KMS-11 (cell line): ENCODE measurements at regions not wholly inside any gene's neighbourhood (a gene's known extent, or its start where the extent isn't known, plus 50 kb on each side); places are given as distances from the start of the nearest gene placed in this dataset.

ENCODE experiments used
- H2AFZ ChIP-seq: fragments of 200-600 bp; sonication (generic); 2 replicates; pipeline ENCODE4 v1.6.1; 2016; ENCODE audit warnings: antibody characterized with exemption, mixed run types, low read depth
- H3K27ac ChIP-seq: fragments of 200-600 bp; sonication (generic); 2 replicates; pipeline ENCODE4 v1.6.1; 2016; ENCODE audit warnings: mild to moderate bottlenecking, mixed run types
- H3K27me3 ChIP-seq: fragments of 200-600 bp; sonication (generic); 2 replicates; pipeline ENCODE4 v1.6.1; 2017; ENCODE audit warnings: mild to moderate bottlenecking, low read depth, mixed run types, moderate library complexity; ENCODE audit not compliant: insufficient read depth
- H3K36me3 ChIP-seq: fragments of 200-600 bp; sonication (generic); 2 replicates; pipeline ENCODE4 v1.6.1; 2017; ENCODE audit warnings: mild to moderate bottlenecking, mixed run types; ENCODE audit not compliant: insufficient read depth
- H3K4me1 ChIP-seq: fragments of 200-600 bp; sonication (generic); 2 replicates; pipeline ENCODE4 v1.6.1; 2016; ENCODE audit warnings: mild to moderate bottlenecking, low read depth, mixed run types; ENCODE audit not compliant: poor library complexity, severe bottlenecking
- H3K4me2 ChIP-seq: fragments of 200-600 bp; sonication (generic); 2 replicates; pipeline ENCODE4 v1.7.0; 2016; ENCODE audit warnings: mild to moderate bottlenecking, mixed run types
- H3K4me3 ChIP-seq: fragments of 200-600 bp; sonication (generic); IDR thresholded peaks from 2 replicates; pipeline ENCODE4 v1.6.1; 2017; ENCODE audit warnings: low read depth, low read length, mixed read lengths; ENCODE audit not compliant: insufficient read depth
- H3K79me2 ChIP-seq: fragments of 200-600 bp; sonication (generic); 2 replicates; pipeline ENCODE4 v1.6.1; 2016; ENCODE audit warnings: low read depth, mixed run types; ENCODE audit not compliant: insufficient read depth
- H3K9ac ChIP-seq: fragments of 200-600 bp; sonication (generic); 2 replicates; pipeline ENCODE4 v1.6.1; 2016; ENCODE audit warnings: mild to moderate bottlenecking, mixed run types
- H4K20me1 ChIP-seq: fragments of 200-600 bp; sonication (generic); 2 replicates; pipeline ENCODE4 v1.6.1; 2016; ENCODE audit warnings: mild to moderate bottlenecking, mixed run types; ENCODE audit not compliant: insufficient read depth
- CTCF ChIP-seq: fragments of 200-600 bp; sonication (generic); conservative IDR thresholded peaks from 2 replicates; pipeline ENCODE4 v1.6.1; 2017; ENCODE audit warnings: low read depth, mild to moderate bottlenecking, antibody characterized with exemption, low read length, moderate library complexity, mixed read lengths

GRCh38 chr1:50328552-50328951 is 94.7 kb downstream of the DMRTA2 start:
- H3K27ac ChIP-seq: no peak overlapping the region
- H3K4me1 ChIP-seq: no peaks in the 10 kb centered on the region
- H4K20me1 ChIP-seq: no peaks in the 10 kb centered on the region
- no peak overlapping the region for H2AFZ ChIP-seq
- H3K36me3 ChIP-seq: no peaks in the 10 kb centered on the region
- no peaks in the 10 kb centered on the region for H3K79me2 ChIP-seq
- no peak overlapping the region for H3K4me3 ChIP-seq
- no peak overlapping the region for H3K4me2 ChIP-seq
- H3K27me3 ChIP-seq: no peaks in the 10 kb centered on the region
- no peak overlapping the region for H3K9ac ChIP-seq
- TF ChIP-seq CTCF: no peak

- Histone ChIP-seq H3K4me1 (no peaks in the 10 kb centered on the region), H3K27ac (no peak overlapping the region), H3K4me3 (no peak overlapping the region), H3K36me3 (no peaks in the 10 kb centered on the region), H3K4me2 (no peak overlapping the region), H3K9ac (no peak overlapping the region), H2AFZ (no peak overlapping the region), H3K27me3 (no peaks in the 10 kb centered on the region), H4K20me1 (no peaks in the 10 kb centered on the region), H3K79me2 (no peaks in the 10 kb centered on the region)
- TF ChIP-seq CTCF: no peak
Measured at GRCh38 chr1:50326026-50326425, 97.2 kb downstream of the DMRTA2 start.

GRCh38 chr1:50322579-50322978 is 100.7 kb downstream of the DMRTA2 start:
- Histone ChIP-seq H3K36me3 (no peaks in the 10 kb centered on the region), H3K79me2 (no peaks in the 10 kb centered on the region), H2AFZ (no peak overlapping the region), H4K20me1 (no peaks in the 10 kb centered on the region), H3K4me3 (no peak overlapping the region), H3K27ac (no peak overlapping the region), H3K9ac (no peak overlapping the region), H3K4me1 (no peaks in the 10 kb centered on the region), H3K4me2 (no peak overlapping the region), H3K27me3 (no peaks in the 10 kb centered on the region)
- TF ChIP-seq CTCF: no peak

GRCh38 chr1:50318428-50318827 is 104.8 kb downstream of the DMRTA2 start:
- H3K27ac ChIP-seq: no peak overlapping the region
- H3K4me1 ChIP-seq: no peaks in the 10 kb centered on the region
- no peak overlapping the region for H2AFZ ChIP-seq
- no peaks in the 10 kb centered on the region for H3K36me3 ChIP-seq
- no peak for TF ChIP-seq CTCF
- H3K79me2 ChIP-seq: no peaks in the 10 kb centered on the region
- no peaks in the 10 kb centered on the region for H3K27me3 ChIP-seq
- H4K20me1 ChIP-seq: no peaks in the 10 kb centered on the region
- H3K4me3 ChIP-seq: no peak overlapping the region
- H3K9ac ChIP-seq: no peak overlapping the region
- no peak overlapping the region for H3K4me2 ChIP-seq

- no peak for TF ChIP-seq CTCF
- no peak overlapping the region for H2AFZ ChIP-seq
- no peaks in the 10 kb centered on the region for H3K79me2 ChIP-seq
Measured at GRCh38 chr1:50308878-50309277, 114.4 kb downstream of the DMRTA2 start.

More at GRCh38 chr1:50308878-50309277, 114.4 kb downstream of the DMRTA2 start:
- H3K4me3 ChIP-seq: no peak overlapping the region
- H3K27ac ChIP-seq: no peak overlapping the region
- H4K20me1 ChIP-seq: no peaks in the 10 kb centered on the region
- no peaks in the 10 kb centered on the region for H3K36me3 ChIP-seq
- H3K27me3 ChIP-seq: no peaks in the 10 kb centered on the region
- H3K4me1 ChIP-seq: no peaks in the 10 kb centered on the region
- H3K9ac ChIP-seq: no peak overlapping the region
- H3K4me2 ChIP-seq: no peak overlapping the region
